Caco-2 (cell line): ENCODE measurements at regions not wholly inside any gene's neighbourhood (a gene's known extent, or its start where the extent isn't known, plus 50 kb on each side); places are given as distances from the start of the nearest gene placed in this dataset.

Source experiments
- BruUV-seq: library from RNA; stranded (reverse); fragments of 400-500 nt; replicated peaks from 2 replicates; lab custom pipeline; 2021; lab: Mats Ljungman, UMichigan
- CTCF ChIA-PET: fragments of 300-600 bp; sonication (Branson Sonifier 250); formaldehyde crosslinking; loops from one replicate; lab custom pipeline; 2022; ENCODE audit warnings: antibody characterized with exemption; lab: Charles Lee
- POLR2A ChIA-PET: fragments of 300-600 bp; sonication (Branson Sonifier 250); formaldehyde crosslinking; loops from one replicate; lab custom pipeline; 2022; ENCODE audit warnings: antibody characterized with exemption; lab: Charles Lee
- DNase-seq, 2 experiments: peaks; one replicate each; pipeline versions ENCODE4 v3.0.0 to v3.0.0-alpha.2; 2020 to 2022
- H3K27me3 ChIP-seq: replicated peaks from 2 replicates; pipeline ENCODE4 v1.6.0; 2011; ENCODE audit warnings: low read length; ENCODE audit not compliant: control insufficient read depth, insufficient read depth
- H3K36me3 ChIP-seq: 2 replicates; pipeline ENCODE4 v1.5.1; 2011; ENCODE audit warnings: low read length; ENCODE audit not compliant: control insufficient read depth, insufficient read depth
- H3K4me1 ChIP-seq: fragments of 250-450 bp; sonication (Bioruptor Pico); 2 replicates; pipeline ENCODE4 v1.5.1; 2020; ENCODE audit warnings: mild to moderate bottlenecking
- H3K4me3 ChIP-seq: 2 replicates; pipeline ENCODE4 v1.5.1; 2011; ENCODE audit warnings: low read depth, mild to moderate bottlenecking, control low read depth, low read length
- H3K9me3 ChIP-seq: fragments of 250-450 bp; sonication (Bioruptor Pico); 2 replicates; pipeline ENCODE4 v1.5.1; 2020; ENCODE audit warnings: mild to moderate bottlenecking, moderate library complexity
- H3K27ac Mint-ChIP-seq: one replicate; pipeline ENCODE4 v1.8.0; 2022; ENCODE audit warnings: mixed read lengths; ENCODE audit not compliant: unreplicated experiment
- H3K27me3 Mint-ChIP-seq: one replicate; pipeline ENCODE4 v1.8.0; 2022; ENCODE audit warnings: mixed read lengths; ENCODE audit not compliant: insufficient read depth, unreplicated experiment
- H3K36me3 Mint-ChIP-seq: one replicate; pipeline ENCODE4 v1.8.0; 2022; ENCODE audit warnings: mild to moderate bottlenecking, mixed read lengths; ENCODE audit not compliant: insufficient read depth, unreplicated experiment
- H3K4me1 Mint-ChIP-seq: one replicate; pipeline ENCODE4 v1.8.0; 2022; ENCODE audit warnings: low read depth, mixed read lengths; ENCODE audit not compliant: unreplicated experiment
- H3K4me3 Mint-ChIP-seq: one replicate; pipeline ENCODE4 v1.8.0; 2022; ENCODE audit warnings: mild to moderate bottlenecking, moderate library complexity, mixed read lengths; ENCODE audit not compliant: unreplicated experiment
- H3K9me3 Mint-ChIP-seq: one replicate; pipeline ENCODE4 v1.8.0; 2022; ENCODE audit warnings: mixed read lengths; ENCODE audit not compliant: unreplicated experiment
- CTCF ChIP-seq, 2 experiments: fragments of 200-600 bp in 1 of 2; IDR thresholded peaks; 1 replicate in 1 of 2; 2 replicates in 1 of 2; pipeline versions ENCODE4 v1.5.1 to v1.8.0; 2011 to 2022; ENCODE audit warnings: antibody characterized with exemption in 1 of 2, control low read depth in 1 of 2, inconsistent platforms in 1 of 2, low read depth in 1 of 2, low read length in 1 of 2, mild to moderate bottlenecking in 1 of 2, moderate library complexity in 1 of 2; ENCODE audit not compliant: insufficient read depth in 1 of 2, severe bottlenecking in 1 of 2, unreplicated experiment in 1 of 2
- intact Hi-C: fragments of 100-400 bp; cut with micrococcal nuclease; formaldehyde crosslinking; loops from one replicate; pipeline ENCODE4 v1.10.0; 2022; ENCODE audit not compliant: unreplicated experiment

- no peak for TF ChIP-seq CTCF (IDR thresholded peaks at IDR 0.05; ENCODE audit: insufficient read depth in 1 of 2, low read depth in 1 of 2, low read length in 1 of 2, severe bottlenecking in 1 of 2, unreplicated experiment in 1 of 2)
- ChIA-PET POLR2A (no interaction called here), CTCF (no interaction called here)
- BruUV-seq = no TSS peak
- Mint-ChIP-seq H3K9me3 (no peaks in the 10 kb centered on the region), H3K27ac (no peak overlapping the region), H3K4me1 (no peaks in the 10 kb centered on the region), H3K4me3 (no peak overlapping the region), H3K27me3 (peaks cover 2% of the 10 kb centered on the region), H3K36me3 (no peaks in the 10 kb centered on the region)
- Histone ChIP-seq H3K4me3 (no peak overlapping the region), H3K9me3 (0 out of 2 replicates have a peak, but pooled peaks cover 3% of the 10 kb centered on the region), H3K4me1 (no peaks in the 10 kb centered on the region), H3K27me3 (no peaks in the 10 kb centered on the region), H3K36me3 (no peaks in the 10 kb centered on the region)
- DNase-seq = no peak
- intact Hi-C loops = no loop called here
Observed at GRCh38 chr13:82657471-82657870, 1224.8 kb downstream of the SLITRK1 start.

DNA sequence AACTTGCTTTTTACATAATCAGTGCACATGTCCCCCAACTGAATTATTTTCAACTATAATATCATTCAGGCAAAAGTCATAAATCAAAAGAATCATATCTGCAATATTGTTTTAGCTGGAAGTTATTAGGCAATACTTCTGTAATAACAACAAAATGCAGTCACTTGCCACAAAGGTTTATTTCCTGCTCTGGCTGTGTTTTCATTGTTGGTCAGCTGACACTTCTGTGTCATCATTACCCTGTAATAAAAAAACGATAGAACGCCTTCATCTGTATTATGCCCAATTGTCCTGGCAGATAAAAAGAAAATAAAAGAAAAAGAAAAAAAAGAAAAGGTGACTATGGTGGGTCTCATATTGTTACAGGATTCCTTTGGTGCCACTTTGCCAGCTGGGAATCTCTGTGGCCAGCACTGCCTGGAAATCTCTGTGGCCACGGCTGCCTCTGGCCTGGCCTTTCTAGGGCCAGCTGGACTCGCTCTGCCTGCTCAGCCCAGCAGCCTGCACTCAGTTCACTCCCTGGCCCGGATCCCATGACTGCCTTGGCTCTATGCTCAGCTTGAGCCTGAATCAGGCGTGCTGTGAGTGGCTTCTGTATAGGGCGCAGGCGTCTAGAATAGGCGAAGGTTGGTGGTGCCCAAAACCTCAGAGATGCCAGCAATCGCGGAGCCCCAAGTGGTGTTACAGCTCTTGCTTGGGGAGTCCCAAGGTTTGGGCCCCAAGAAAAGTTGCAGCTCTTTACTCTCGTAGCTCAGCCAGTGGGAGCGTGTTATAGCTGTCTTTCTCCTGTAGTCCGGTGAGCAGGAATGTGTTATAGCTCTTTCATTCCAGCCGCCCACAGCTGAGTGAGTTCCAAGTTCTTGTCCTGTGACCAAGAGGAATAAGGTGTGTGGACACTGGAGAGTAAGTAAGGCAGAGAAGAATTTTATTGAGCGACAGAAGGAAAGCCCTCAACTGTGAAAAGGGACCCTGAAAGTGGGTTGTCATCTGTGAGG lies 1227.1 kb downstream of the SLITRK1 start:
- H3K4me1 ChIP-seq = no peaks in the 10 kb centered on the region
- no peaks in the 10 kb centered on the region for H3K27me3 ChIP-seq
- ChIA-PET CTCF (no interaction called here), POLR2A (no interaction called here)
- H3K4me1 Mint-ChIP-seq = no peaks in the 10 kb centered on the region
- no peaks in the 10 kb centered on the region for H3K36me3 ChIP-seq
- H3K9me3 ChIP-seq = 0 out of 2 replicates have a peak, but pooled peaks cover 3% of the 10 kb centered on the region
- no peaks in the 10 kb centered on the region for H3K9me3 Mint-ChIP-seq
- no peak for DNase-seq
- no peak for TF ChIP-seq CTCF (IDR thresholded peaks at IDR 0.05; ENCODE audit: insufficient read depth in 1 of 2, low read depth in 1 of 2, low read length in 1 of 2, severe bottlenecking in 1 of 2, unreplicated experiment in 1 of 2)
- H3K27me3 Mint-ChIP-seq = no peaks in the 10 kb centered on the region
- intact Hi-C loops = no loop called here
- H3K27ac Mint-ChIP-seq = no peak overlapping the region
- no peak overlapping the region for H3K4me3 Mint-ChIP-seq
- no peaks in the 10 kb centered on the region for H3K36me3 Mint-ChIP-seq
- H3K4me3 ChIP-seq = no peak overlapping the region
- BruUV-seq = no TSS peak

DNA sequence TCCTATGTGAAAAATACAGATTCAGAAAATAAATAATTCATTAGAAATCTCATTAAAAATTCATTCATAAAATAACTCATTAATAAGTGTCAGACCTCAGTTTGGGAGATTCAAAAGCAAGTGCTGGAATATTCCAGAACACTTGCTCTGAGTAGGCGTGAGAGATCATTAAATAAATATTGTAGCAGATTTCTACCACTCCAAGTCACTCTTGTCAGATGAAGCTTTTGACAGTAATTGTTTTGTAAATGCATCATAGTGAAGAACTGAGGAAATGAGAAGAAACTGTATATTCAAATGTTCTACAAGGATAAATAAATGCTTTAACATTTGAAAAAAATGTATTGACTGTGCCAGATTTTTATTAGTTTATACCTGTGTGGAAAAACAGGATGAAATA lies 1228.1 kb downstream of the SLITRK1 start:
- TF ChIP-seq CTCF (IDR thresholded peaks at IDR 0.05; ENCODE audit: insufficient read depth in 1 of 2, low read depth in 1 of 2, low read length in 1 of 2, severe bottlenecking in 1 of 2, unreplicated experiment in 1 of 2) = no peak
- intact Hi-C loops = no loop called here
- Histone ChIP-seq H3K27me3 (no peaks in the 10 kb centered on the region), H3K4me3 (no peak overlapping the region), H3K4me1 (no peaks in the 10 kb centered on the region), H3K36me3 (no peaks in the 10 kb centered on the region), H3K9me3 (0 out of 2 replicates have a peak, but pooled peaks cover 3% of the 10 kb centered on the region)
- Mint-ChIP-seq H3K36me3 (no peaks in the 10 kb centered on the region), H3K27ac (no peak overlapping the region), H3K9me3 (no peaks in the 10 kb centered on the region), H3K4me3 (no peak overlapping the region), H3K27me3 (no peaks in the 10 kb centered on the region), H3K4me1 (no peaks in the 10 kb centered on the region)
- CTCF ChIA-PET = no interaction called here
- DNase-seq = no peak
- POLR2A ChIA-PET = no interaction called here
- no TSS peak for BruUV-seq
